ENCODE measurements at regions not wholly inside any gene's neighbourhood (a gene's known extent, or its start where the extent isn't known, plus 50 kb on each side); places are given as distances from the start of the nearest gene placed in this dataset.
A peak's percentile ranks its signal among the peaks of the same experiment; 100 is the strongest.

- no peak for DNase-seq
Observed at GRCh38 chr17:77450742-77451244, 310.0 kb downstream of the SEC14L1 start.

GRCh38 chr17:77451245-77451893, 310.6 kb downstream of the SEC14L1 start:
- DNase-seq = no peak

- DNase-seq = no peak
Observed at GRCh38 chr17:77451894-77452852, 311.4 kb downstream of the SEC14L1 start.

- no peak for DNase-seq
Observed at GRCh38 chr17:77453613-77454241, 313.0 kb downstream of the SEC14L1 start.

- no peak for DNase-seq
Observed at GRCh38 chr17:77454242-77455095, 313.7 kb downstream of the SEC14L1 start.

- no peak for DNase-seq
Observed at GRCh38 chr17:77455111-77455890, 314.5 kb downstream of the SEC14L1 start.

GRCh38 chr17:77455891-77456260, 315.1 kb downstream of the SEC14L1 start:
- no peak for DNase-seq

GRCh38 chr17:77456271-77456950, 315.6 kb downstream of the SEC14L1 start:
- DNase-seq = no peak

GRCh38 chr17:77456951-77457548, 316.3 kb downstream of the SEC14L1 start:
- DNase-seq = no peak

- DNase-seq = no peak
Observed at GRCh38 chr17:77457572-77458201, 316.9 kb downstream of the SEC14L1 start.

- DNase-seq = no peak
Observed at GRCh38 chr17:77458202-77459017, 317.6 kb downstream of the SEC14L1 start.

- DNase-seq = no peak
Observed at GRCh38 chr17:77459018-77459755, 318.4 kb downstream of the SEC14L1 start.

GRCh38 chr17:77460514-77461046, 319.8 kb downstream of the SEC14L1 start:
- peak; percentile 20 for DNase-seq

GRCh38 chr17:77461277-77462057, 320.7 kb downstream of the SEC14L1 start:
- peak; percentile 45 for DNase-seq

GRCh38 chr17:77462090-77462489, 321.3 kb downstream of the SEC14L1 start:
- DNase-seq = no peak

GRCh38 chr17:77462553-77463497, 322.1 kb downstream of the SEC14L1 start:
- no peak for DNase-seq

All from NCI-H2029 (cell line).